ENCODE measurements at regions not wholly inside any gene's neighbourhood (a gene's known extent, or its start where the extent isn't known, plus 50 kb on each side); places are given as distances from the start of the nearest gene placed in this dataset.

DNA sequence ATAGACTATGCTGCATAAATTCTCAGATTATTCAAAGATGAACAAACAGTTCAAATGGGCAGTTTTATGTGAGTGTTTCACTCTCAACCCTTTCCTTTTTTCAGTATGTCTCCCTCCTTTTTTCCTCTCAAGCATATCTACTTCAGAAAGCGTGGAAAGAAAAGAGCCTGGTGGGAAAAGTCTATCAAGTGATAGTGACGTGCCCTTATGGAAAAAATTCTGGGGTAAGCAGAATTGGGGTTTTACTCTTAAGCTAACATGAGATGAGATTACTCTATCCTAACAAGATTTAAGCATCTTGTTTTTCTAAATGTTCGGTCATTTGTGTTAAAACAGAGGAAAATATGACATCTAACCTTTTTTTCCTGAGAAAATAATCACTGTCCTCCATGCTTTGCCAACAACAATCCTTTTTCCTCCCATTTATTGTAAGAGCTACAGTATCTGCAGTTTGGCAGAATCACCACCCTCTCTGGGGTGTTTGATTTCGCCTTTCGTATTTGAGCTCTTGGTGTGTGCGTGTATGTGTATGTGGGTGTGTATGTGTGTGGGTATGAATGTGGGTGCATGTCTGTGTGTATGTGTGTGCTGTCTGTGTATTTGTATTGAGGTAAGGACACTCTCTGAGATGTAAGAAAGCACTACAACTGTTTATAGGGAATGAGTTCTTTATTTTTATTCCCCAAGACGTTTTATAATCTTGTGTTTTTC lies 143.9 kb upstream of the L3MBTL4 start:
- Histone ChIP-seq H3K23ac (ENCODE audit: low read length in 2 of 2) (no peak overlapping the region), H3K9ac (ENCODE audit: low read length) (peak overlapping the region; percentile 15)
- no peak for DNase-seq

DNA sequence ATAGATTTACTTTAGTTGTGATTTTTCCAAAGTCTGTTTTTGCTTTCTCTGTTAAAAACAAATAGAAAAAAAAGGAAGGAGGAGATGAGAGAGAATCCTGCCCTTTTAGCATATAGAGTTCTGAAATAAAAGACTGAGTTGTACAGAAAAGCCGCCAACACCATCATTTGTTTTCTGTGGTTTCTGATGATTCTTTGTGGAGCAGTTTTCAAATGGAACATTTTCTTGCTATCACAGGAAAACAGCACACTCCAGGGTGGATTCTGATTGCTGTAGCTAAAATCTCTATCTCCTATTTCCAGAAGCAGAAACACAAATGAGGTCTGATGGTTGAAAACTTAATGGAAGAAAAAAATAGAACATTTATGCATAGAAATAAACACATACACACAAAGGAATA lies 144.6 kb upstream of the L3MBTL4 start:
- Histone ChIP-seq H3K4me2 (ENCODE audit: low read length, poor library complexity, severe bottlenecking) (no peak overlapping the region), H3K23ac (ENCODE audit: low read length in 2 of 2) (no peak overlapping the region), H3K9me3 (ENCODE audit: control insufficient read depth, low read length) (no peaks in the 10 kb centered on the region), H3K36me3 (ENCODE audit: control insufficient read depth in 1 of 2, insufficient read depth in 2 of 2, low read depth in 1 of 2, low read length in 2 of 2) (no peaks in the 10 kb centered on the region), H2BK12ac (ENCODE audit: low read length in 2 of 2) (no peak overlapping the region), H3K4me1 (ENCODE audit: control insufficient read depth, insufficient read depth, low read depth, low read length) (peaks cover 1% of the 10 kb centered on the region), H2AFZ (ENCODE audit: low read depth, low read length) (no peak overlapping the region), H3K27me3 (ENCODE audit: control insufficient read depth in 1 of 2, insufficient read depth in 1 of 2, low read length in 2 of 2) (peaks cover 0 to 10% of the 10 kb centered on the region in 2 experiments), H3K4me3 (ENCODE audit: insufficient read depth in 1 of 2, low read depth in 1 of 2, low read length in 2 of 2) (no peak overlapping the region), H3K4ac (ENCODE audit: low read depth in 1 of 2, low read length in 2 of 2) (no peak overlapping the region), H3K27ac (ENCODE audit: low read length, poor library complexity, severe bottlenecking) (no peak overlapping the region), H2BK120ac (ENCODE audit: low read depth, low read length) (no peak overlapping the region), H2AK5ac (ENCODE audit: low read length, severe bottlenecking) (no peak overlapping the region), H3K79me1 (replicated peaks; ENCODE audit: low read length, poor library complexity, severe bottlenecking) (no peaks in the 10 kb centered on the region), H2BK15ac (ENCODE audit: low read depth, poor library complexity, severe bottlenecking) (no peak overlapping the region), H3K14ac (ENCODE audit: low read length in 2 of 2) (no peak overlapping the region), H4K91ac (ENCODE audit: low read length) (no peak overlapping the region), H4K8ac (ENCODE audit: low read length) (no peak overlapping the region), H2BK5ac (ENCODE audit: low read depth, low read length, poor library complexity, severe bottlenecking) (no peak overlapping the region), H3K9ac (ENCODE audit: low read length) (no peak overlapping the region), H3K18ac (ENCODE audit: low read depth in 1 of 2, low read length in 2 of 2) (no peak overlapping the region)
- 57% methylated on average over 1 of the region's 1 CpG for whole genome bisulfite sequencing
- DNase-seq, result no peak

More for the DNA sequence above, 143.9 kb upstream of the L3MBTL4 start:
- Histone ChIP-seq H2BK120ac (ENCODE audit: low read depth, low read length) (no peak overlapping the region), H3K27me3 (ENCODE audit: control insufficient read depth in 1 of 2, insufficient read depth in 1 of 2, low read length in 2 of 2) (peaks cover 0 to 10% of the 10 kb centered on the region in 2 experiments), H2BK5ac (ENCODE audit: low read depth, low read length, poor library complexity, severe bottlenecking) (no peak overlapping the region), H3K79me1 (replicated peaks; ENCODE audit: low read length, poor library complexity, severe bottlenecking) (no peaks in the 10 kb centered on the region), H3K4me3 (ENCODE audit: insufficient read depth in 1 of 2, low read depth in 1 of 2, low read length in 2 of 2) (no peak overlapping the region), H2BK12ac (ENCODE audit: low read length in 2 of 2) (no peak overlapping the region), H3K14ac (ENCODE audit: low read length in 2 of 2) (no peak overlapping the region), H3K4me1 (ENCODE audit: control insufficient read depth, insufficient read depth, low read depth, low read length) (peaks cover 1% of the 10 kb centered on the region), H2AFZ (ENCODE audit: low read depth, low read length) (no peak overlapping the region), H2AK5ac (ENCODE audit: low read length, severe bottlenecking) (no peak overlapping the region), H4K8ac (ENCODE audit: low read length) (no peak overlapping the region), H2BK15ac (ENCODE audit: low read depth, poor library complexity, severe bottlenecking) (no peak overlapping the region), H4K91ac (ENCODE audit: low read length) (no peak overlapping the region), H3K36me3 (ENCODE audit: control insufficient read depth in 1 of 2, insufficient read depth in 2 of 2, low read depth in 1 of 2, low read length in 2 of 2) (no peaks in the 10 kb centered on the region), H3K4ac (ENCODE audit: low read depth in 1 of 2, low read length in 2 of 2) (no peak overlapping the region), H3K4me2 (ENCODE audit: low read length, poor library complexity, severe bottlenecking) (no peak overlapping the region), H3K27ac (ENCODE audit: low read length, poor library complexity, severe bottlenecking) (no peak overlapping the region), H3K18ac (ENCODE audit: low read depth in 1 of 2, low read length in 2 of 2) (no peak overlapping the region), H3K9me3 (ENCODE audit: control insufficient read depth, low read length) (no peaks in the 10 kb centered on the region)
- WGBS, result 90% methylated on average over 4 of the region's 7 CpGs

DNA sequence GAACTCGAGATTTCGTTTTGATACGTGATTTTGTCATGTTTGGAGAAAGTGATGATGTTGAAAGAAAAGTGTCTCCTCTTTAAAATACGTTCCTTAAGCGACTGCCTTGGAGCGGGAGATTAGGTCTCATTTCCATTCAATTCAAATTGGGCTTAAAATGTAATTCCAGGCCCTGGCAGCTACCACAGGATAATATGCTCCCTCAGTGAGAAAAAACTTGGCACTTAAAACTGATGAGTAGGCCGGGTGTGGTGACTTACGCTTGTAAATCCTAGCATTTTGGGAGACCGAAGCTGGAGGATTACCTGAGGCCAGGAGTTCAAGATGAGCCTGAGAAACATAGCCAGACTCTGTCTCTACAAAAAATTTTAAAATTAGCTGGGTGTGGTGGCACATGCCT lies 146.3 kb upstream of the L3MBTL4 start:
- Histone ChIP-seq H3K36me3 (ENCODE audit: control insufficient read depth in 1 of 2, insufficient read depth in 2 of 2, low read depth in 1 of 2, low read length in 2 of 2) (no peaks in the 10 kb centered on the region), H2AK5ac (ENCODE audit: low read length, severe bottlenecking) (no peak overlapping the region), H2BK120ac (ENCODE audit: low read depth, low read length) (no peak overlapping the region), H4K91ac (ENCODE audit: low read length) (no peak overlapping the region), H3K18ac (ENCODE audit: low read depth in 1 of 2, low read length in 2 of 2) (no peak overlapping the region), H3K14ac (ENCODE audit: low read length in 2 of 2) (no peak overlapping the region), H3K4me1 (ENCODE audit: control insufficient read depth, insufficient read depth, low read depth, low read length) (peaks cover 1% of the 10 kb centered on the region), H3K9me3 (ENCODE audit: control insufficient read depth, low read length) (no peaks in the 10 kb centered on the region), H4K8ac (ENCODE audit: low read length) (no peak overlapping the region), H2BK12ac (ENCODE audit: low read length in 2 of 2) (no peak overlapping the region), H3K4me2 (ENCODE audit: low read length, poor library complexity, severe bottlenecking) (no peak overlapping the region), H3K27ac (ENCODE audit: low read length, poor library complexity, severe bottlenecking) (no peak overlapping the region), H2BK15ac (ENCODE audit: low read depth, poor library complexity, severe bottlenecking) (no peak overlapping the region), H3K4ac (ENCODE audit: low read depth in 1 of 2, low read length in 2 of 2) (no peak overlapping the region), H3K27me3 (ENCODE audit: control insufficient read depth in 1 of 2, insufficient read depth in 1 of 2, low read length in 2 of 2) (peaks cover 0 to 10% of the 10 kb centered on the region in 2 experiments), H2AFZ (ENCODE audit: low read depth, low read length) (no peak overlapping the region), H2BK5ac (ENCODE audit: low read depth, low read length, poor library complexity, severe bottlenecking) (no peak overlapping the region), H3K23ac (ENCODE audit: low read length in 2 of 2) (no peak overlapping the region), H3K9ac (ENCODE audit: low read length) (no peak overlapping the region), H3K79me1 (replicated peaks; ENCODE audit: low read length, poor library complexity, severe bottlenecking) (no peaks in the 10 kb centered on the region), H3K4me3 (ENCODE audit: insufficient read depth in 1 of 2, low read depth in 1 of 2, low read length in 2 of 2) (no peak overlapping the region)
- WGBS, result 94% methylated on average over 9 of the region's 9 CpGs
- DNase-seq, result no peak

DNA sequence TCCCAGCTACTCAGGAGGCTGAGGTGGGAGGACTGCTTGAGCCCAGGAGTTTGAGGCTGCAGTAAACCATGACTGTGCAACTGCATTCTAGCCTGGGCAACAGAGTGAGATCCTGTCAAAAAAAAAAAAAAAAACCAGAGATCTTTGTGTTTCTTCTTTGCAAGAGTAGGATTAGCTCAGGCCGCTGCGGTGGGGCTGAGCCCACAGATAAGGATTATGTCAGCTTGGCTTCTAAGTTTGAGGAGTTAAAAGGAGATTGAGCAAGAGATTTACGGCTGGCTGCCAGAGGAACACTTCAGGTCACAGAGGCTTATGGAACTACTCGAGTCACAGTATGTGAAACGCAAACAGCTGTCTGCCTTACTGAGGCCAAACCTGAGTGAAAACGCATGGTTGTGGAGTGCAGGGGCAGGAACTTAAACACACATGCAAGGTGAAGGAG lies 146.7 kb upstream of the L3MBTL4 start:
- H2AK5ac ChIP-seq (ENCODE audit: low read length, severe bottlenecking), result no peak overlapping the region
- peak; percentile 85 for DNase-seq
- no peak overlapping the region for H4K91ac ChIP-seq (ENCODE audit: low read length)
- no peak overlapping the region for H2BK12ac ChIP-seq (ENCODE audit: low read length in 2 of 2)
- no peak overlapping the region for H3K23ac ChIP-seq (ENCODE audit: low read length in 2 of 2)
- H3K4me3 ChIP-seq (ENCODE audit: insufficient read depth in 1 of 2, low read depth in 1 of 2, low read length in 2 of 2), result no peak overlapping the region
- 2% methylated on average over 6 of the region's 6 CpGs for WGBS
- H3K18ac ChIP-seq (ENCODE audit: low read depth in 1 of 2, low read length in 2 of 2), result no peak overlapping the region
- no peak overlapping the region for H3K27ac ChIP-seq (ENCODE audit: low read length, poor library complexity, severe bottlenecking)
- no peak overlapping the region for H2AFZ ChIP-seq (ENCODE audit: low read depth, low read length)
- no peaks in the 10 kb centered on the region for H3K36me3 ChIP-seq (ENCODE audit: control insufficient read depth in 1 of 2, insufficient read depth in 2 of 2, low read depth in 1 of 2, low read length in 2 of 2)
- no peak overlapping the region for H2BK15ac ChIP-seq (ENCODE audit: low read depth, poor library complexity, severe bottlenecking)
- no peak overlapping the region for H3K9ac ChIP-seq (ENCODE audit: low read length)
- H3K14ac ChIP-seq (ENCODE audit: low read length in 2 of 2), result no peak overlapping the region
- H4K8ac ChIP-seq (ENCODE audit: low read length), result no peak overlapping the region
- H3K9me3 ChIP-seq (ENCODE audit: control insufficient read depth, low read length), result no peaks in the 10 kb centered on the region
- no peak overlapping the region for H2BK5ac ChIP-seq (ENCODE audit: low read depth, low read length, poor library complexity, severe bottlenecking)
- no peak overlapping the region for H3K4me2 ChIP-seq (ENCODE audit: low read length, poor library complexity, severe bottlenecking)
- peaks cover 1% of the 10 kb centered on the region for H3K4me1 ChIP-seq (ENCODE audit: control insufficient read depth, insufficient read depth, low read depth, low read length)
- H3K79me1 ChIP-seq (replicated peaks; ENCODE audit: low read length, poor library complexity, severe bottlenecking), result no peaks in the 10 kb centered on the region
- H3K27me3 ChIP-seq (ENCODE audit: control insufficient read depth in 1 of 2, insufficient read depth in 1 of 2, low read length in 2 of 2), result peaks cover 0 to 10% of the 10 kb centered on the region in 2 experiments
- no peak overlapping the region for H2BK120ac ChIP-seq (ENCODE audit: low read depth, low read length)
- H3K4ac ChIP-seq (ENCODE audit: low read depth in 1 of 2, low read length in 2 of 2), result no peak overlapping the region

Data from mesenchymal stem cell (in vitro differentiated cells and primary cell).